ENCODE measurements at regions not wholly inside any gene's neighbourhood (a gene's known extent, or its start where the extent isn't known, plus 50 kb on each side); places are given as distances from the start of the nearest gene placed in this dataset.

- no peaks in the 10 kb centered on the region for H3K9me3 Mint-ChIP-seq
- no peak overlapping the region for H3K4me3 Mint-ChIP-seq
- DNase-seq, result no peak
- no peaks in the 10 kb centered on the region for H3K36me3 Mint-ChIP-seq (ENCODE audit: low read depth)
- Histone ChIP-seq H3K4me1 (ENCODE audit: control insufficient read depth, insufficient read depth, low read length) (no peaks in the 10 kb centered on the region), H3K36me3 (ENCODE audit: control insufficient read depth, insufficient read depth, low read length) (no peaks in the 10 kb centered on the region), H3K27ac (ENCODE audit: low read depth, low read length) (no peak overlapping the region), H3K9me3 (ENCODE audit: control insufficient read depth, low read length) (no peaks in the 10 kb centered on the region), H3K4me3 (ENCODE audit: low read length) (no peak overlapping the region), H3K27me3 (ENCODE audit: control insufficient read depth, insufficient read depth, low read length, poor library complexity, severe bottlenecking) (no peaks in the 10 kb centered on the region), H3K9ac (ENCODE audit: extremely low read depth, low read length, poor library complexity, severe bottlenecking) (no peak overlapping the region)
- 75% methylated on average over 1 of the region's 1 CpG; no CpG with 5 or more reads in 1 of the 2 experiments for WGBS, 2 experiments (ENCODE audit: insufficient coverage in 1 of 2, insufficient read length in 1 of 2)
- H3K27ac Mint-ChIP-seq, result no peak overlapping the region
- no peaks in the 10 kb centered on the region for H3K27me3 Mint-ChIP-seq (ENCODE audit: insufficient read depth)
- TF ChIP-seq CTCF (conservative IDR thresholded peaks at IDR 0.05), result no peak
- no peaks in the 10 kb centered on the region for H3K4me1 Mint-ChIP-seq
Observed at GRCh38 chr2:198424112-198424511, 619.7 kb downstream of the PLCL1 start.

- H3K9me3 ChIP-seq (ENCODE audit: control insufficient read depth, low read length), result no peaks in the 10 kb centered on the region
- no peaks in the 10 kb centered on the region for H3K4me1 Mint-ChIP-seq
- H3K4me1 ChIP-seq (ENCODE audit: control insufficient read depth, insufficient read depth, low read length), result no peaks in the 10 kb centered on the region
- H3K36me3 Mint-ChIP-seq (ENCODE audit: low read depth), result no peaks in the 10 kb centered on the region
- no peak overlapping the region for H3K27ac ChIP-seq (ENCODE audit: low read depth, low read length)
- WGBS, 2 experiments (ENCODE audit: insufficient coverage in 1 of 2, insufficient read length in 1 of 2), result 90 to 95% methylated on average over 3 of the region's 3 CpGs
- H3K4me3 ChIP-seq (ENCODE audit: low read length), result no peak overlapping the region
- TF ChIP-seq CTCF (conservative IDR thresholded peaks at IDR 0.05), result no peak
- H3K36me3 ChIP-seq (ENCODE audit: control insufficient read depth, insufficient read depth, low read length), result no peaks in the 10 kb centered on the region
- no peaks in the 10 kb centered on the region for H3K27me3 Mint-ChIP-seq (ENCODE audit: insufficient read depth)
- no peak overlapping the region for H3K4me3 Mint-ChIP-seq
- no peak overlapping the region for H3K9ac ChIP-seq (ENCODE audit: extremely low read depth, low read length, poor library complexity, severe bottlenecking)
- H3K27me3 ChIP-seq (ENCODE audit: control insufficient read depth, insufficient read depth, low read length, poor library complexity, severe bottlenecking), result no peaks in the 10 kb centered on the region
- no peaks in the 10 kb centered on the region for H3K9me3 Mint-ChIP-seq
- no peak for DNase-seq
- no peak overlapping the region for H3K27ac Mint-ChIP-seq
Observed at GRCh38 chr2:198417836-198418235, 613.4 kb downstream of the PLCL1 start.

GRCh38 chr2:198414976-198415375 lies 610.6 kb downstream of the PLCL1 start:
- H3K36me3 ChIP-seq (ENCODE audit: control insufficient read depth, insufficient read depth, low read length), result no peaks in the 10 kb centered on the region
- no peaks in the 10 kb centered on the region for H3K27me3 Mint-ChIP-seq (ENCODE audit: insufficient read depth)
- no peak overlapping the region for H3K4me3 ChIP-seq (ENCODE audit: low read length)
- H3K9me3 ChIP-seq (ENCODE audit: control insufficient read depth, low read length), result no peaks in the 10 kb centered on the region
- no peak for DNase-seq
- H3K9ac ChIP-seq (ENCODE audit: extremely low read depth, low read length, poor library complexity, severe bottlenecking), result no peak overlapping the region
- H3K9me3 Mint-ChIP-seq, result no peaks in the 10 kb centered on the region
- no peaks in the 10 kb centered on the region for H3K27me3 ChIP-seq (ENCODE audit: control insufficient read depth, insufficient read depth, low read length, poor library complexity, severe bottlenecking)
- 97 to 100% methylated on average over 1 to 2 of the region's 2 CpGs for WGBS, 2 experiments (ENCODE audit: insufficient coverage in 1 of 2, insufficient read length in 1 of 2)
- H3K27ac ChIP-seq (ENCODE audit: low read depth, low read length), result no peak overlapping the region
- no peak for TF ChIP-seq CTCF (conservative IDR thresholded peaks at IDR 0.05)
- no peaks in the 10 kb centered on the region for H3K36me3 Mint-ChIP-seq (ENCODE audit: low read depth)
- H3K4me1 ChIP-seq (ENCODE audit: control insufficient read depth, insufficient read depth, low read length), result no peaks in the 10 kb centered on the region
- no peak overlapping the region for H3K27ac Mint-ChIP-seq
- H3K4me1 Mint-ChIP-seq, result no peaks in the 10 kb centered on the region
- H3K4me3 Mint-ChIP-seq, result no peak overlapping the region

All from endodermal cell (in vitro differentiated cells).